ENCODE measurements at regions not wholly inside any gene's neighbourhood (a gene's known extent, or its start where the extent isn't known, plus 50 kb on each side); places are given as distances from the start of the nearest gene placed in this dataset.

DNA sequence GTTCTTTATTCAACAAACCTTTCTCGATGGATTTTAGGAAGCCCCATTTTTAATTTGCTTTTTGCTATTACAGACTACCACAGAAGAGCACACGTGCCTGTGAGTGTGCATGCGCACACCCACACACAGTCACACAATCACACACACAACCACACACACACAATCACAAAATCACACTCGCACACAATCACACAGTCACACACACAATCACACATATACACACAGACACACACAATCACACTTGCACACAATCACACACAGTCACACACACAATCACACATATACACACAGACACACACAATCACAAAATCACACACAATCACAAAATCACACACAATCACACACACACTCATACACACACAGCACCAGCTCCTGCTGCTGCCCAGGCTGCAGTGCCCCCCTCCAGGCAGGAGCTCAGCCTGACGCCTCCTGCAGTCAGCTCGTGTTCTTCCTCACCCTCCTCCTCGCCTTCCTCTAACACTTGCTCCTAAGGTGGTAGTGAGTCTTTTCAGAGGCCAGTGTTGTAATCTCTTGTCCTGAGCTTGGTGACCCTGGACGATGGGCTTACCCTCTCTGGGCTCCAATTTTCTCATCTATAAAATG lies 125.0 kb upstream of the SOX1 start:
- DNase-seq (ENCODE audit: low spot score): no peak
- intact Hi-C loops (cut with DNase I): no loop called here

DNA sequence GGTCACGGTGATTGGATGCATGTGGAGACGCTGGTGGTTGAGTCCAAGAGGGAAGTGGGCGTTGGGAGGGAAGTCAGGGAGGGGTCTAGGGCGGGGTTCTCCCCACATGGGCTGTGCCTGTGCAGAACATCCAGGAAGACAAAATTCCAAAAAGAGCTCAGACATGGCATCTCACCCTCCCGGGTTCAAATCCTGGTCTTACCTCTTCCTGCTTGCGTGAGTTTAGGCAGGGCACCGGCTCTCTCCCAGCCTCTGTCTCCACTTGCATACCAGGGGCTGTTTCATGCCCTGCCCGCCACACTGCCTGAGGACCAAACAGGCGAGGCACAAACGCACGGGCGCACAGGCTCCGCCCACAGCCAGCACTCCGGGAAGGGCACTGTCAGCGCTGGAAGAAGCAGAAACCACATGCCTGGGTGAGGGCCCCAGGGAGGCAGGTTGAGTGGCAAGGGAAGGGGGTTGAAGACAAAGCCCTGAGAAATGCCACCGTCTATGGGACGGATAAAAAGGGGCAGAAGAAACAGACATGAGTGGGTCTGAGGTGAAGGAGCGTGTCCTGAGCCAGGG lies 123.6 kb upstream of the SOX1 start:
- intact Hi-C loops (cut with DNase I): no loop called here
- peak; percentile 65 for DNase-seq (ENCODE audit: low spot score)

DNA sequence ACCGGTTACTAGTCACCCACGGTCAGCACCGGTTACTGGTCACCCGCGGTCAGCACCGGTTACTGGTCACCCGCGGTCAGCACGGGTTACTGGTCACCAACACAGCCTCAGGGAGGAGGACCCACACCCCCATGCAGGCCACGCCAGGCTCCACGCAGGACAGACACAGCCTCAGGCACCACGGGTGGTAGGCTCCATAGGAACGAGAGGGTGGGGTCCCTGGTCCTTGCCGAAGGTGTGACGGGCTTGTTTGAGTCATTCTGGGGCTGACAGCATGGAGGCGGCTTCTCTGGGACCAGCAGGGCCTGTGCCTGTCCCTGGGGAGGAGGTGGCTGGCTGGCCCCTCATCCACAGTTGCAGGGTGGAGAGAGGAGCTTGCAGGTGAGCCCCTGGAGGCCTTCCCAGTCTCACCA lies 122.8 kb upstream of the SOX1 start:
- intact Hi-C loops (cut with DNase I): no loop called here
- peak; percentile 73 for DNase-seq (ENCODE audit: low spot score)

DNA sequence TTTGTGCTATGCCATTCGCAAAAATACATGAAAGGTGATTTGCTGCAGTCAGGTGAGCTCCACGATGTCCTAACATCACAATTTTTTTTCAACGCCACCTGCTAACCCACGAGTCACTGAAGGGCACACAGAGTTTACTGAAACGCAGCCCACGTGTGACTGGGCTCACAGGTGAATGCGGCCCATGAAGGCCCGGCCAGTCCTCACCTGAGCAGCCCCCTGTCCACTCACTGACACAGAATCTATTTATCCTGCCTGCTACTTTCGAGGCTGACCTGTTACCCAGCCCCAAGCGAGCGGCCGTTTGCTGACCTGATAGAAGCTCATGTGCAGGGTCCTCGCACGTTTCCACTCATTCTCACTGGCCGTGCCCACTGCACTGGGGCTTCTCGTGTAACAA lies 121.9 kb upstream of the SOX1 start:
- intact Hi-C loops (cut with DNase I): no loop called here
- DNase-seq (ENCODE audit: low spot score): peak; percentile 76

DNA sequence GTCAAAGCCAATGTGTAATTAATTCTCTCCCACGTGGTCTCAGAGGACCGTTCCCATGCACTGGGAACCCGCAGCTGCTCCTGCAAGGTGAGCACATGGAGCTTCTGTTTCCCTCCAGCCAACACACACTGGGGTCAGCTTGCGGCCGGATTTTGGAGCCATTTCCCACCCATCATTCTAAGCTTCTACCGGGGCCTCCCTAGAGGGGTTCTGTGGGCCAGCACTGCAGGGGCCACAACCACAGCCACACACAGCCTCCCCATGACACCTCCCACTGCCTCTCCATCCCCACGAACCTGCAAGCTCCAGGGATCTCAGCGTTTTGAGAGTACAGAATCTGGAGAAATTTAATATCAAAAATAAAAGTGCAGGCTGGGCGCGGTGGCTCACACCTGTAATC lies 120.7 kb upstream of the SOX1 start:
- intact Hi-C loops (cut with DNase I): no loop called here

DNA sequence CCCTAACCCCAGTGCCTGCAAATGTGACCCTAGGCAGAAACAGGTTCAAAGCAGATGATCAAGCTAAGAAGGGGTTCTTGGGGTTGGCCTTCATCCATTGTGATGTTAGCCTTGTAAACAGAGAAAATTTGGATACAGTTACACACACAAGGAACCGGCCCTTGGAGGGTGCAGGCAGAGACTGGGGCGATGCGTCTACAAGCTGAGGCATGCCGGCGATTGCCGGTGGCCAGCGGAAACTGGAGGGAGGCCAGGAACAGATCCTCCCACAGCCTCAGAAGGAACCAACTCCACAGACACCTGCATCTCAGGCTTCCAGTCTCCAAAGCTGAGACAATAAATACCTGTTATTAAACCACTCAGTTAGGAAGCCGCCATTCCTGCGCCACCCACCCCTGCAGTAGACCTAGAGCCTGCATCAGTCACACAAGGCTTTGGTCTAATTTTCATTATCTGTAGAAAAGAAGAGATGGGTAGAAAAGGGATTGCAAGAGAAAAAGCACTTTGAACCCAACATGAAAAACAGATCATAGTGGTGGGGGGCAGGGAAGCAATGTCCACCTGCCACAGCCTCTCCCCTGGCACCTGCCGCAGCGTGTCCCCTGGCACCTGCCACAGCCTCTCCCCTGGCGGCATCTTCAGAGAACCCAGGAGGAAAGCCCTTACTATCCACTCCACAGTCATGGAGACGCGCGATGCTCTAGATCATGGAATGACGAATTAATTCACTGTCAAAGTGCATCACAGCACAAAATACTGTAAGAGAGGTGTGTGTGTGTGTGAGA lies 119.7 kb upstream of the SOX1 start:
- intact Hi-C loops (cut with DNase I): no loop called here
- peak; percentile 25 for DNase-seq (ENCODE audit: low spot score)

More for the DNA sequence above, 120.7 kb upstream of the SOX1 start:
- DNase-seq (ENCODE audit: low spot score): peak; percentile 73

DNA sequence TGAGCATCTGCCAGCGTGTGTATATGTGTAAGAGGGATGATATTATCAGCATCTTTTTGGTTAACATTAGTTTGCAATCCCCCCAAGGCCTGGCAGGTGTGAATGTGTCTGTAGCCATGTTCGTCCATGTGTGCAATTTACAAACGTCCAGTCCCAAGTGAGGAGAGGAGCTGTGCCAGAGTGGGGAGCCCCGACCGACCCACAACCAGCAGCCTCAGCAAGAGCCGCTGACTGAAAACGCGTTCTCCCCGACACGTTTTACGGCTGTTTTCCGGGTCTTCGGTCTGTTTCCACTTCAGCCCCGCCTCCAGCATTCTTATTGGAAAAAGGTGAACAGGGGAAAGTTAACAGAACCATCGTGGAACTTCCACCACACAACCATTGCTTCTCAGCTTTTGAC lies 119.1 kb upstream of the SOX1 start:
- intact Hi-C loops (cut with DNase I): no loop called here
- DNase-seq (ENCODE audit: low spot score): peak; percentile 58

DNA sequence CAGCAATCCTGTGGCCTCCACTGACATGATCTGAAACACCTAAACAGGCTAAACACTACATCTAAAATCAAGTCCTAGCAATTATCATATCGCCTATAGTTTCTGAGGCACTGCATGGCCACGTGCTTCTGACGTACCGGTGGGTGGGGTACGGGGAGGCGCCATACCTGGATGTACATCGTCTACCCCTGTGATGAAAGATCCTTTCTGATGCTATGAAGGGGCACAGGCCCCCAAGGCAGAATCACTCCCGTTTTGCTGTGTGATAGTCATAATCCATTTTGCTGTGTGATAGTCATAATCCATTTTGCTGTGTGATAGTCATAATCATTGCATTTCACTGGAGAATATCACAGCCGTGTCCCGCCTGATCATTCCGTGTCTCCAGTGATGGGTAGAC lies 118.7 kb upstream of the SOX1 start:
- intact Hi-C loops (cut with DNase I): no loop called here
- DNase-seq (ENCODE audit: low spot score): peak; percentile 49

DNA sequence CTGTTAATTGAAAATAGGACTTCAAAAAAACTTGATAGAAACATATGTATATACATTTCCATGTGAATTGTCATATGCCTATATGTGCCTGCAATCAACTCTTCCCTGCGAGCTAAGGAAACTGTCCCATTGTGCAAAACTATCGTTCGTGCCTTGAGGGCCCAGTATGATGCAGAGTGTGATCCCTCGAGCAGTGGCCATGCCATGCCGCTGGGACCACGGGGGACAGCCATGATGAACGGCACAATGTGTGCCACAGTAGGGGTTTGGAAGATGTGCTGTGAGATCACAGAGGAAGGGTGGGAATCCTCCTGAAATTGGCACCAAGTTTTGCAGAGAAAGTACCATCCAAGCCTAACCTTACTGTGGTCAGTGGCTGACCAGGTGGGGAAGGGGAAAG lies 118.1 kb upstream of the SOX1 start:
- intact Hi-C loops (cut with DNase I): no loop called here
- peak; percentile 34 for DNase-seq (ENCODE audit: low spot score)

DNA sequence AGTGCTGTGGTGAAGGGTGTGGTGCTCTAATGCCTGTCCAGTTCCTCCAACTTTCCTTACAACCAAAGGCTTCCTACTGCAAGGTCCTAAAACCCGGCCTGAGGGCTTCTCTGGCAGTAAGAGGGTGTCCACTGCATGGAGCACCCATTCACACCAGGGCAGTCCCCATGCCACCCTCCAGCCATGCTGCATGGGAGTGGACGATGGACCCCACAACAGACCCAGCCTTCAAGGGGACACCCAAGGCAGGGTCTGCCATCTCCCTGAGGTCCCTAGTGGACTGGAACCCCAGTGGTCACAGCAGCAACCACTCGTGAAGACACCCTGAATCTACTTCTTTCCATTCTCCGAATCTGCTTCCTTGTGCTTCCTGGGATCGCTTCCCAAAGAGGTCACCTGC lies 117.6 kb upstream of the SOX1 start:
- intact Hi-C loops (cut with DNase I): no loop called here
- DNase-seq (ENCODE audit: low spot score): peak; percentile 52

DNA sequence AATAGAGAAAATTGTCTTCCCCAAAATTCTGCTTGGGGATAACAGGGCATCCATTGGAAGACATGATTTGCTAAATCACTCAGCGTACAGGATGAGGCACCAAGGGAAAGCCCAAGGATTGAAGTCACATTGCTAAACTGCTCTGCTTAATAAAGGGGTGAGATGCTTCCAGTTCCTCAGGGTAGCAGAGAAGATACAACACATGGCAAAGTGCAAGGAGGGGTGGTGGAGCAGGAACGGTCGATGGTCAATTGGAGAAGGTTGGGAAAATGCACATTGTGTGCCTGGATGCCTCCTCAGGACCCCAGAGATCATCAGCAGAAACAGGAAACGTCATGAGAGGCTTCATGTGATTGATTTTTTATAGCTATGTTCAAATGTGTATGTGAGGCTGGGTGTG lies 116.3 kb upstream of the SOX1 start:
- intact Hi-C loops (cut with DNase I): no loop called here
- DNase-seq (ENCODE audit: low spot score): peak; percentile 28

DNA sequence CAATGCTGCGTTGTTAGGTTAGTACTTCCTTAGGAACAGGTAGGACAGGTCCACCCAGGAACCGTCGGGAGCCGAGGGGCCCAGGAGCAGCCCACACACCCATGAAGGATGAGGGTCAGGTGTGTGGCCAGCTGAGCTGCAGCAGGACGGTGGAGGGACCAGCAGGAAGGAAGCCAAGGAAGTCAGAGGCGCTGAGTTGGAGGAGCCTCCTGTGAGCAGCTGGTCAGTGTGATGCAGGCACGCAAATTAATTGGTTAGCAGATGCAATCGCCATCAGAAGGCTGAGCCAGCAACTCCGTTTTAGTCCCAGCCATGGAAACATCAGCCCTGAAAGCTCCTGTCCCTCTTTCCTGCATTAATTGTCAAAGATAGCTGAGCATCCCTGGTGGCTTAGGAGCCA lies 114.9 kb upstream of the SOX1 start:
- intact Hi-C loops (cut with DNase I): no loop called here
- peak; percentile 54 for DNase-seq (ENCODE audit: low spot score)

DNA sequence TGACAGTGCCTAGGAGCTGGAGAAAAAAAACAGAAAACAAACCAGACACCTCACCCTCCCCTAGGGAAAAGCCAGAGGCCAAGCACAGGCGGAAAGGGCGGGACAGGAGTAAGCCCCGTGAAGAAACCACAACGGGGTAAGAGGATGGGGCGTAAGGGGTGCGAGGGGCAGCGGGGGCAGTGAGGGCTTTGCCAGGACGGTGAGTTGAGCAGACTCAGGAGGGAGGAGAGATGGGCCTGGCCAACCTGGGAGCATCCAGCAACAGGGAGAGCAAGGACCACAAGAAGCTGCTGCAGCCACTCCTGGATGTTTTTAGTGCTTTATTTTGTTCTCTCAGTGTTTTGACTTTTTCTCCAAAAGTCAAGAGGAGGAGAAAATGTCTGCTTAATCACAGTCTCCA lies 114.1 kb upstream of the SOX1 start:
- intact Hi-C loops (cut with DNase I): no loop called here
- DNase-seq (ENCODE audit: low spot score): peak; percentile 54

DNA sequence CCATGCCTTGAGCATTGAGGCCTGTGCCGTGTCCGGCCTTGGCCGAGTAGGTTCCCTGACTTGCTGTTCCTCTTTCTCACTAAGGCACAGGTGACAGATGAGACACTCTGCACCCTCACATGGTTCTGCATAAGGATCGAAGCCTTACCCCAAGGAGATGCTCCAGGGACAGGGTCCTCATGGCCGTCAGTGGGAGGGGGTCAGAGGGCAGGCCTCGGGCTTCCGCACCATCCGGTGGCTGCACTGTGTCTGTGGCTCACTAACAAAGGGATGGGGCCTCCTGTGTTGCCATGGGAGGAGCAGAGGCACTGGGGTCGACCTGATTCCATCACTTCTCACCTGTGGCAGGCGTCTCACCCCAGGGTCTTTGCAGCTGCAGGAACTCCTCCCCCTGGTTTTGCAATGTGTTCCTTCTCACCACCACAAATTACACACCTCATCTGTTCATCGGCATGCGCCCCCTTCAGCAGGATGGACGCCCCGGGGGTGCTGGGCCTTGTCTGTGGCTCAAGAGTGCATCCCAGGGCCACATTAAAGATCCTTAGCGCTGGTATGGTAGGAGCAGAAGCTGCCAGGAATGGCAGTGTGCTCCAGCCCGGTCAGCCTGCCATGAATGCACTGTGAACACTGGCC lies 113.3 kb upstream of the SOX1 start:
- intact Hi-C loops (cut with DNase I): no loop called here
- DNase-seq (ENCODE audit: low spot score): no peak

DNA sequence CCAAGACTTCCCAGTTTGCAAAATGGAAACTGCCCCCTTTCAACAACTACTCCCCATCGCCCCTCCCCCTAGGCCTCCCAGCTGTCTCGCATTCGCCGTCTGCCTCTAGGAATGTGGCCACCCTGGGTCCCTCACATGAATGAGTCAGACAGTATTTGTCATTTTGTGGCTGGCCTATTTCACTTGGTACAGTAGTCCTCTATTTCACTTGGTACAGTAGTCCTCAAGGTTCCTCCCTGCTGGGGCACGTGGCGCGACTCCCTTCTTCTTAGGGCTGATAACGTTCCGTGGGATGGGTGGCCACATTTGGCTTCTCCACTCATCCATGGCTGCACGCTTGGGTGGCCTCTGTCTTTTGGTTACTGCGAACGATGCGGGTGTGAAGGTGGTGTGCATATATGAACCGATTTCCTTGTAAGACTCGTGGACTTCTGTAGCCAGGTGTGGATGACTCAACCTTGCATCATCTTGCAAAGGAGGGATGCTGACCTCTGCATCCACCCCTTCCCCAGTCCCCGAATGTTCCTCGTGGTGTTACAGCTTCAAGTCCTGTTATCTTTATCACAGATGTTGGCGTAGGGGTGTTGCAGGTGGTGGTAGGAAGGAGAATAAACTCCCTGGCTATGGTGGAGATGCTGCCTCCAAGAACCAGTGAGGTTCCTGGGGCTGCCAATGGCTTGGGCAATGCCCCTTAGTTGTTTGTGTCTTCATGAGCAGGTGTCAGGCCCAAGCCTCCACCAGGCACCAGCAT lies 112.1 kb upstream of the SOX1 start:
- DNase-seq (ENCODE audit: low spot score): no peak
- intact Hi-C loops (cut with DNase I): no loop called here

DNA sequence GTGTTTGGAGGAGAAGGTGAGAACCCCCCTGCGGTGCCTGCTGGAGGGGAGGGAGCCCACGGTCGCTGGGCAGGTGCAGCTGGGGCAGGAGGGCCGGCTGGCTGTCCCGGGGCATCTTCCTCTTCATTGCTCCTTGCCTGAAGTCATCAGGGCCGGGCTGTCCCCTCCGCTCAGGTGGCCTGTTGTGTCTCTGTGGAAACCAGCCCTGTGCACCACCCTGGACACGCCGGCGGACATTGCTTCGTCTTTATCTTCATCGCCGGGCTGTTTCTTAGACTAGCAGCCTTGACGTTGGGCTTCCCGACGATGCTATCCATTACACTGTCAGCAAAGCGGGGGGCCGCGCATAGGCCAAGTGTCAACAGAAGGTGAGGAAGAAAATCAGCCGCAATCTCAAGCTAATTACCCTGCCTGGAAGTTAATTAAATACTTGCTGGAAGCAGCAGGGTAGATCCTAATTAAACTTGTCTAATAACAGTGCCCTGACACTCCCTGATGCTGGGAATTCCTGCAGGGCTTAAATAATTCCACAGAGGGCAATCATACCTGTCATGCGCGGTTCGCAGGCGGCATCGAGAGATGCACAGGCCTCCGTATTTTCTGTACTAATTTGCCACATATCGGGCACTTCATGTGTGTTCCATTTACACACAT lies 111.4 kb upstream of the SOX1 start:
- DNase-seq (ENCODE audit: low spot score): no peak
- intact Hi-C loops (cut with DNase I): no loop called here

DNA sequence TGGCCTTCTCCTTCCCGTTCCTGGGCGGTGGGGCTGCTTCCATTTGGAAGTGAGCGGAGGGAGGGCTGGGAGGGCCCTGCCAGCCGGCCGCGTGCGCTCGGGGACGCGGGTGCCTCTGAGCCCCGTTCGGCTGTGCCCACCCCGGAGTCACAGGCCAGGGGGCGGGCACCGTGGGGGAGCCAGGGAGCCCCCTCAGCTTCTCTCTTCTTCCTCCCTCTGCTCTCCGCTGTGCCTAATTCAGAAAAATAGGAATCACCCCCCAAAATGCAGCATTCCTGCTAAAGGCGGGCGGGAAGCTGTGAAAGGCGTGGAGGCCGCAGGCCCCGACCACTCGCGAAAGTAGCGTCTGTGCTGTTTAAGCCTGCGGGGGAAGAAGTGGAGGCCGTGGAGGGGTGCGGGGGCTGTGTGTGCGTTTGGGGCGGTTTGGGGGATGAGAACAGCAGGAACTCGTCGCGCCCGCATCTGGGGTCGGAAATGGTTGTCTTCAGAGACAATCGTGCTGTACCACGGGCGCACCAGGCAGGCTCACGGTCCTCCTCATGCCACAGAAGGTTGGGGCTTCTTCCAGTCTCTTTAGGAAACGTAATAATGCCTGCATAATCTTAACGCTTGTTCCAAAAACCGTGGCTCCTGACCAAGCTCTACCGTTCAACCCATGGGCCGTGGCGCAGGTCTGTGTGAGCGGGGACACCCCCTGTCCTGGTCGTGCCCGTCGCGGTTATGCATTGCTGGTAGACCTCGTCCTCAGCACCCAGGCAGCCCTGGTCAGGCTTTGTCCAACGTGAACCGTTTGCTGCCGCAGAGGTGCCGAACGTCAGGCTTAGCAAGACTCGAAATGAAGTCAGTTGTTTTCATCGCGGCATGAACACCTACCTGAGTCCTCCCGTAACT lies 110.4 kb upstream of the SOX1 start:
- intact Hi-C loops (cut with DNase I): no loop called here
- DNase-seq (ENCODE audit: low spot score): no peak

DNA sequence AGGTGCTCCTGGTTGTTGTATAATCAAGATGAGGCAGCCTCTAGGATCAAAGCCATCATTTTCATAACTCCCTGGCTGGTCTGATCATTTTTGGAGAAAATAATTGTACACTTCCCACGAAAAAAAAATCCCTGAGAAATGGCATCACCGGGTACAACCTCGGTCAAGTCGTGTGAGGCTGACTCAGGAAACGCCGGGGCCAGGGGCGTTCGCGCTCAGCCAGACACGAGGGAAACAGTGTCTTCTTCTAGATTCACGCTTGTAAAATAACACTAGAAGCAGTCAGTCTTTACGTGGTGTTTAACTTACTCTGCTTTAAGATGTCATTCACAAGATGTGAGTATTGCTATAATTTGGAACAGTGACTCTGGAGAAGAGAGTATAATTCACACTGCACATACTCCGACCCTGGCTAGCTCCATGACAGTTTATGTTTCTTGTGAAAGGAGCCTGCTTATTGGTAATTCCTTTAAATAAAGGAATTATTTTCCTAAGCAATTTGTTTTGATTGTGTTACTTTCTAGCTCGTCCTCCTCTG lies 109.0 kb upstream of the SOX1 start:
- intact Hi-C loops (cut with DNase I): no loop called here
- DNase-seq (ENCODE audit: low spot score): no peak
